NCI-H187 (cell line): ENCODE measurements at regions not wholly inside any gene's neighbourhood (a gene's known extent, or its start where the extent isn't known, plus 50 kb on each side); places are given as distances from the start of the nearest gene placed in this dataset.
"Not testable (repeated sequence)": the region's sequence is repeated elsewhere in the genome, so short reads cannot be mapped to it uniquely, and the experiment has no call there.

Experiments used
- DNase-seq, 2 experiments: peaks; one replicate each; lab custom pipeline; 2025; lab: John Stamatoyannopoulos, UW

DNA sequence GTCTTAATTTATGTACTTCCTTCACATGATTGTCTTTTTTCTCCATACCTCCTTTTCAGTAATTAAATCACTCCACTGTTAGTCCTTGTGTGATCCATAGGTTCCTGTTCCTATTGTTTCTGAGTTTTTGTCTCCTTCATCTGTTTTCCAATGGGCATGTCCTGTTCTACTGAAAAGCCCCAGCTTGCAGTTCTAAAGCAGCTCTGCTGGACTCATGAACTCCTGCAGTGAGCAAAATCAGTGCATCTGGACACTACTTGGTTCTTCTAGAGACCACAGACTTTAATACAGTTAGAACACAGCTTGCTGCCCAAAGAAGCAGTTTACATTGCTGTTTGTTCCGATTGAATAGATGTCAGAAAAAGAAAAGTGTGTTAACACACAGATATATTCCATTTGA lies 593.3 kb upstream of the HS3ST5 start:
- DNase-seq: no peak

DNA sequence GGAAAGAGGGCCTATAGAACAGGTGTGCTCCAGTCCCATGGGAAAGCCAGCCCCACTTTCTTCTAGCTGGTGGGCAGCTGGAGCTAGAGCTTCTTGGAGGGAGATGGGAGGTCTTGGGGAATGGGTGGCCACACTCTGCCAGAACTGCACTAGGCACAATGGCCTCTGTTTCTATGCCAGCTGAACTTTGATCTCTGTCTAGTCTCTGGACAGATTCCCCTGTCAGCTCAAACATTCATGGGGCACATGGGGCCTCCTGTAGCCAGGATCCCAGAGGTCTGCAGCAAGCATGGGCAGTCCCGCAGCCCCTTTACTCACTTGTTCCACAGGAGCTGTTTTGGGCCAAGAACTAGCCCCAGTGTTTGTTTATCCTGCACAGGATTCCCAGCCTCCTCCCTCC lies 591.3 kb upstream of the HS3ST5 start:
- DNase-seq: no peak

DNA sequence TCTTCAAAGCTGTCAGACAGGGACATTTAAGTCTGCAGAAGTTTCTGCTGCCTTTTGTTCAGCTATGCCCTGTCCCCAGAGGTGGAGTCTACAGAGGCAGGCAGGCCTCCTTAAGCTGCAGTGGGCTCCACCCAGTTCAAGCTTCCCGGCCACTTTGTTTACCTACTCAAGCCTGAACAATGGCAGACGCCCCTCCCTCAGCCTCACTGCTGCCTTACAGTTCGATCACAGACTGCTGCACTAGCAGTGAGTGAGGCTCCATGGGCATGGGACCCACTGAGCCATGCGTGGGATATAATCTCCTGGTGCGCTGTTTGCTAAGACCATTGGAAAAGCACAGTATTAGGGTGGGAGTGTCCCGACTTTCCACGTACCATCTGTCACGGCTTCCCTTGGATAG lies 585.9 kb upstream of the HS3ST5 start:
- not testable (repeated sequence) for DNase-seq

DNA sequence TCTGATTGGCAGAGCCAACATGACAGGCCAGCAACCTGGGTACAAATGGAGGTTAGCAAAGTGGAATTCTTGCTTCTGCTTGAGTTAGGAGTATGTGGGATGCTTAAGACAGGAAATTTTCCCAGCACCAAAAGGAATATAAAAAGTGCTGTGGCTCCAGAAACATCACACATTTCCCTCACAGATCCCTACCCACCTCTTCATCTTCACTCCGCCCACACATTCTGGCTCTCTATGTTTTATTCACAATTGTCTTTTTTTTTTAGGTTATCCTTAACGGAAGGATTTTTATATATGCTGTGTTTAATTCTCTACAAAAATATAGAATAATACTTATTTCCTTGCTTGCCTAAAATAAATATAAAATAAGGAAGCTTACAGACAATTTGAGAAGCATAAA lies 563.3 kb upstream of the HS3ST5 start:
- DNase-seq: no peak

DNA sequence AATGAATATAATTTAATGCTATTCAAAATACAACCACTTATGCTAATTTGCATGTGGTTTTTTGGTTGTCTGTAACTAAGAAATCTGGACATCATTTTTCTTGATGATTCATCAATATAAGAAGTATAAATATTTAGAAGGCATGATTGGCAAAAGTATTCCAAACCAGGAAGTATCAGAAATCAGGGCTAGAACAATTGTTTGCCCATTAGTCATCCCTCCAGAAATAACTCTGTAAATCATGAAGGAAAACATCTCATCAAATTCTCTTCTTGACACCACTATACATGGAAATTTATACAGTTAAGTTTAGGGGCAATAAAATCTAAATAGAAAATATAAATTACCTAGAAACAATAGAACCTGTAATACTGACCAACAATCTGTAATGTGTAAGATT lies 554.7 kb upstream of the HS3ST5 start:
- no peak for DNase-seq

DNA sequence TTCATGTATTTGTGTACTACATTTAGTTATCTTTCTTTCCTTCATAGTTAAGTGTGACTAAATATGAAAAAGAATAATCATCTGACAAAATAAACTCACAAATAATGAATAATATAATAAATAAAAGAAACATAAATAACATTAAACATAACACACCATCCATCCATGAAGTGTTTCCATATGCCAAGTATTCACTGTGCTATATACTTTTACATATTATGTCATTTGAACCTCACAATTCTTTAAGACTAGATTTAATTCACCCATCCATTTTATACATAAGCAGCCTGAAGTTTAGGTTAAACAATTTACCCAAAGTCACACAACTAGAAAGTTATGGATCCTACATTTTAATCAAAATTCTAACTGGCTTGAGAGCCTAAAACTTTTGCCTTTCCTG lies 549.4 kb upstream of the HS3ST5 start:
- no peak for DNase-seq

DNA sequence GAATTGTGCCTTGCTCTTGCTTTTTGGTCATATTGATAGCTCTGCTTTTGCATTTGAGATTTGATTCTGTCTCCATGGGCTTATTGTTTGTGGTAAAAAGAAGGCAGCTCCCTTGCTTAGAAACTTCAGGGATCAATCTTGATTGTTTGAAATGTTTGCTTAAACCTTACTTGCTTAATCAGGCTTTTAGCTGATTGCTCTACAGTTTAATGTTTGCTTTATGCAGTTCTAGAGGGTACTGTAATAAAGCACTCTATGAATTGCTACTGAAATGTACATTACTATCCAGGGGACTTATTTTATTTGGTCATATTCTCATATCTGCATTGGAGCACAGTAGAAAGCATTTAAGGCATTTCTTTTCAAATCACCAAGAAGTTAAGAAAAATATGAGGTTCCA lies 545.4 kb upstream of the HS3ST5 start:
- DNase-seq: no peak

DNA sequence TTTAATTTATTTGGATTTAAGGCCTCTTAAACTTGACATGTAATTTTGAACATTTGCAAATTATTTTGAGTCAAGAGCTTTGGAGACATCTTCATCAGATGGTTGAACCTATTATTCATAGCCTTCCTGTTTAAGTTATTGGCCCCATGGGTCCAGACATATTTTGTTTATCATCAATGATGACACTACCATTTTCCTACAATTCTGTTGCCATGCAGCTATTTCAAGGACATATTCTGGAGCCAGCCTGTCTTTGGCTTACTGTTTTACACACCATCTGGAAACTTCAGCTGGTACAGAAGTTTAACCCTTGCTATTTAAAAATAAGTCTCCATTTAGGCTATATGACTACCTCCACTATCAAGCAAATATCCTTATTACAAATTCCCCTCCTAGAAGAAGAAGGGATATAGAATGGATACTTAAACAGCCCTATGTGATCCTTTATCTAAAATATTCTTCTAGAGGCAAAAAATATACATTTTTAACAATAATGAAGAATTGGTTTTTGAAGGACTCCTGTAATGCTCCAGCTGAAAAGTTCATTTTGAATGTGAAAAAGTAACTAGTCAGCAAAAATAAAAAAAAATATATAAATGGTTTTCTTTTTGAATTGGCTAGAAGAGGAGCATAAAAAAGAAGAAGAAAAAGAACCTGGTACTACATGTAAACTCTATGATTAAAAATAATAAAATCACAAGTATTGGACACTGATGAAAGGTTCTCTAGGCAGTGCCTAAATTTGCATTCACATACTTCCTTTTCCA lies 544.0 kb upstream of the HS3ST5 start:
- no peak for DNase-seq

DNA sequence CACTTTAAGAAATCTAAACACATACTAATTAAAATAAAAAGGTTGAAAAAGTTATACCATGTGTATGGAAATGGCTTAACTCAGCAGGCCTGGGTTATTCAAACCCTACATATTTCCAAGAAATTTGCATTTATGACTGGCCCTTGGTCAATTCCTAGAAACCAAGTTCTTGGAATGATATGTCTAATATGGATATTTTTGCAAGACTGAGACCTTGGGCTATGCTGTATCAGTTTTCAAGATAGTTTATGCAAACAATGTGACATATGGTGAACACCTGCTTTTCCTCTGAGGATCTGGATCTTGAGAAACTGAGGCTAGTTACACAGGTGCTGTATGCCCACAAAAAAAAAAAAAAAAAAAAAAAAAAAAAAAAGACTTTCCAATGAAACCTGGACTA lies 536.9 kb upstream of the HS3ST5 start:
- no peak for DNase-seq

DNA sequence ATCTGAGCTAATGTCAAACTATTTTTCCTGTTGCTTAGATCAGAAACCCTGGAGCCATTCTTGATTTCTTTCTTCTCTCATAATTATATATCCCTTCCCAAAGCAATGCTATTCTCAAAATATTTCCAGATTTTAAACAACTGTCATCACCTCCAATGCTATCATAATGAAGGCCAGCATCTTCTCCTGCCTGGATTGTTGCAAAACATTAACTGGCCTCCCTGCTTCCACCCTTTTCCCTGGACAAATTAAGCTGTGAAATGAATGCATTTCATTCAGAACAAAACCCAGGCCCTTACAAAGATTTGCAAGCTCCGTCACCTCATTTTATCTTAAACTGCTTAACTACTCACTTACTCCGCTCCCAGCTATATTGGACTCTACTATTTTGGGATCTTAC lies 535.3 kb upstream of the HS3ST5 start:
- DNase-seq: no peak

DNA sequence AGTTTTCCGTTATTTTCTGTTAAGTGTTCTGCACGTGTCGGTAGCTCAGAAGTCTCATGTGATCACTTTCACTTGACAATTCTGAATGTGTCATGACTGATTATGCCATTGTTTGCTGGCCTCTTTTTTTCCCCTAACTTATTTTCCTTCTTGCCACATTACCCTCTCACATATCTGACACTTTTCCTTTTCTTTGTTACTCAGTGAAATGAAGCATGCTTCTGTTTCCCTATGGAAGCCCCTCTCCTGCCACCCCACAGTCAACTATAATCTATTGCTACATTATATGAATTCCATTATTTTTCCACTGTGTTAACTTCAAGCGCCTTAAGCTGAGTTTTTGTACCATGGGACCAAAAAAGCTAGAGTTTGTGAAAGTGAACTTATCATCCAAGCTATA lies 531.6 kb upstream of the HS3ST5 start:
- DNase-seq: no peak

DNA sequence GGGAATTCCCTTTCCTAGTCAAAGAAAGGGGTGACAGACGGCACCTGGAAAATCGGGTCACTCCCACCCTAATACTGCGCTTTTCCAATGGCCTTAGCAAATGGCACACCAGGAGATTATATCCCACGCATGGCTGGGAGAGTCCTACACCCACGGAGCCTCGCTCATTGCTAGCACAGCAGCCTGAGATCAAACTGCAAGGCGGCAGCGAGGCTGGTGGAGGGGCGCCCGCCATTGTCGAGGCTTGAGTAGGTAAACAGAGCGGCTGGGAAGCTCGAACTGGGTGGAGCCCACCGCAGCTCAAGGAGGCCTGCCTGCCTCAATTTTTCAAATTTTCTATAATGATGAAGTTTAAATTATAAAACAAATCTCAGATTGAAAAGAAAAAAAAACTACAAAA lies 522.7 kb upstream of the HS3ST5 start:
- DNase-seq: not testable (repeated sequence)

DNA sequence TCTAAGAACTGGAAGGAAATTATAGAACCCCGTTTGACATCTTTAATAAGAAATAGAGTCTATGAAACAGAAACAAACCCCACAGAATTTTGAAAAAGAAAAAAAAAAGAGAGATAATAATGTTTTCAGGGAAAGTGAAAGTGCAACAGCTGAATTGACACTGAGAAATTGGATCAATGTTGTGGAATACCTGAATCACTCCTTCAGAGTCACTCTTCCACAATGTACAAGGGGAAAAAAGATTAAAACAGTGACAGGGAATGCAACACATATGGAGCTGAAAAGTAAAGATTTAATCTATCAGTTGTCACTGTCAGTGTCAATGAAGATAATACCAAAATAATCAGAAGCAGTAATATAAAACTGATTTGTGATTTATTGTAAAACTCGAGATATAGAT lies 520.8 kb upstream of the HS3ST5 start:
- DNase-seq: no peak

DNA sequence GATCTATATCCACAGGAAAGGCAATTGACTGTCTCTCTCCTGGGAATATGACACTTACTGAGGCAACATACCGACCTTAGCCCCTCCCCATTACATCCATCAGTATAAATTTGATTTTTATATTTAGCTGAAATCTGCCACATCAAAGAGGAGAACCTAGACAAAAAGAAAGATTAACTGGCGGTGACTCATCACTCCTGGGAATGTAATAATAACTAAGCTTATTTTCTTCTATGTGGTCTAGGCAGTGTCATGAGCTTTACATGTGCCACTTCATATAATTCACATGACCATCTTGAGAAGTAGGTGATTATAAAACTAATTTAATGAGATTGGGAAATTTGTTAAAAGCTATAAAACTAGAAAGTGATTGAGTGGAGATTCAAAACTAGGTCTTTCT lies 520.0 kb upstream of the HS3ST5 start:
- no peak for DNase-seq

DNA sequence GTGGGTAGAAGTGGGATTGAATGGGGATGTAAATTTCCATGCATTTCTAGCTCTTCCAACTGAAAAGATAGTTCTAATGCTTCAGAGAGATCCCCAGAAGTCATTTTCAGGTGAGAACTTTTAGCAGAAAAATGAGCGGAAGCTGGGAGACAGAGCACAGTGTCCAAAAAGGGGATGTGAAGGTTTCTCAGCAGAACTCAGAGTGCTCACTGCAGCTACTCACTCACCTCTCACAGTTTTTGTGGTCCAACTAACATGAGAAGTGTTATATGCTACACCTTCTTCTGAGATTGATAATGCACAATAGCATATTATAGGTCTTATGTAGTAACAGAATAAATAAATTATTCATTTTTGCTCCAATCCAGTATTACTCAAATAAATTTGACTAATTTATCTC lies 519.2 kb upstream of the HS3ST5 start:
- no peak for DNase-seq

DNA sequence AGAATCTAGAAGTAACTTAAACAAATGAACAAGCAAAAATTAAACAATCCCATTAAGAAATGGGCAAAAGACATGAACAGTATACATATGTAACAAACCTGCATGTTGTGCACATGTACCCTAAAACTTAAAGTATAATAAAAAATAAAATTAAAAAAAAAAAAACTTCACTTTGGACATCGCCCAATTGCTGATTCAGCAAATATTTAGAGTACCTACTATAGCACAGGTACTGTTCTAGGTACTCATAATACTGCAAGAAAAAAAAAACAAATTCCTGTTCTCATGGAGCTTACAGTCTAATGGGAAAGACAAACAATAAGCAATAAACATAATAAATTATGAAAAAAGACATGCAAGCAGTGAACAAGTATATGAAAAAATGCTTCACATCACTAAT lies 501.5 kb upstream of the HS3ST5 start:
- DNase-seq: no peak

DNA sequence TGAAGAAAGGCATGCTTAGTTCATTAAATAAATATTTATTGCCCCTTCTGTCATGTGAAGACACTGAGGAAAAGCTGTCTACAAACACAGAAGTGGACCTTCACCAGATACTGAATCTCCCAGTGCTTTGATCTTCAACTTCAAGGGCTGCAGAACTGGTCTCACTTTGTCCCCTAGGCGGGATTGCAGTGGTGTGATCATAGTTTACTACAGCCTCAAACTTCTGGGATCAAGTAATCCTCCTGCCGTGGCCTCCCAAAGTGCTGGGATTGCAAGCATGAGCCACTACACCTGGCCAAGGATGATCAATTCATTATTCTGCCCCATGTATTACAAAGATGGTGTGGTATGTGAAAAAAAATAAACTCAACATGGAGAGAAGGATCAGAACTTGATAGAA lies 496.2 kb upstream of the HS3ST5 start:
- no peak for DNase-seq

DNA sequence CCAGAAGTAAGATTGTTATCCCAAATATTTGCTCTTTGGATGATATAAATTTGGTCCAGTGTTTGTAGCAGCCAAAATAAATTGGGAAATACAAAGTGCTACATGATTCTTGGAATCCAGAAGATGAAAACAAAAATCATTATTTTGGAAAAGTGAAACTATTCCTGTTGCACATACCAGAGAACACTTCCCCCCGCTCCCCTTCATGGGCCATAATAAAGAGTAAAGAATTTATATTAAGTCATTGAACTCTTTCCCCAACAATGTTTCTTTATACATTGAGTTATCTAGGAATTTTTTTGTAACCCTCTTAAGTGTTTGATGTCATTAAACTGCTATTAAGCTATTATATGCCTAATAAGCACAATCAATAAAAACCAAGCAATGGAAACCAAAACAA lies 490.4 kb upstream of the HS3ST5 start:
- no peak for DNase-seq

DNA sequence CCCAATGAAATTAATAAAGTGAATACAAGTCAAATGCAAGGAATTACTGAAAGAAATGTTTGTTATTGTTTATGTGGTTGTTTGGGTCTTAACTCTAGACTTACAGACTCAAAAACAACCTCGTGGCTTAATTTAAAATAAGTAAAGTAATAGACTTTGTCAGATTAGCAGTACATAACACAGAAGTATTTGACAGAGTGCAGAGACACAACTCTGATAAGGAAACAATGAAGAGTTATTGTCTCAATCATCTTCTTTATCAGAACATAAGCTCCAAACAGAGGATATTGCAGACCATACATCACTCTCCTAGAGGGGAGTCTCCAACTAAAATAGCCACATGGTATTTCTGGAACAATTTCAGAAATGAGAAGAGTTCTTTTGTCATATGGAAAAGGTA lies 487.7 kb upstream of the HS3ST5 start:
- DNase-seq: no peak

DNA sequence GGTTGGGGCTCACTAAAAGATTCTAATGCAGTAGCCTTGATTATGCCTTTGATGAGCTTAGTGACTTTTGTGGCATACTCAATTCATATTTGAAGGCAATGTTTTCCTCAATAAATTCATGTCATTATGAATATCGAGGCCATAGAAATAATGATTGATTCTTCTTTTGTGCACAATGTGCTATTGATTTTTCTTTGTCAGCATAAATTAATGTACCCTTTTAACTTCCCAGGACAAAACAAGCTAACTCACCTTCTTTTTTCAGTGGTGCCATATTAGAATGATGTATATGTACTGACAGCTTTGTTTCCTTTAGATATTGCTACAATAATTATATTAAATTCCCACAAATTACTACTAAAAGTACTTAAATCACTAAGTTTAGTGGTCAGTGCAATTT lies 484.3 kb upstream of the HS3ST5 start:
- DNase-seq: no peak

DNA sequence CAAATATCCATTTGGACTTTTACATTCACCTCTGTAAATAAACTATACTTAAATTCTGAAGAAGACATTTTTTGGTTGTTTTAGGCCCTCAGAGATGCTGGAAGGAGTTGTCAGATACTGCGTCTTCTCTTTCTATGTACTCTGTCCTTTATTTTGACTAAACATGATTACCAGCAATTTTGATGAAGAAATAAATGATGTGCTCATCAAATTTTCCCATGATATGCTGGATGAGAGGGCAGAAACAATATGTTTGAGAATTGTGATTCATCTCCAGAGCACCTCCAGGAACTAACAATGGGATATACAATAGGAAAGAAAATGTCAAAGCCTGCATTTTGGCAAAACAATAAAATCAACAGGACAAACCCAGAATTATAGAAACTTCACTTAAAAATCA lies 481.6 kb upstream of the HS3ST5 start:
- DNase-seq: no peak

DNA sequence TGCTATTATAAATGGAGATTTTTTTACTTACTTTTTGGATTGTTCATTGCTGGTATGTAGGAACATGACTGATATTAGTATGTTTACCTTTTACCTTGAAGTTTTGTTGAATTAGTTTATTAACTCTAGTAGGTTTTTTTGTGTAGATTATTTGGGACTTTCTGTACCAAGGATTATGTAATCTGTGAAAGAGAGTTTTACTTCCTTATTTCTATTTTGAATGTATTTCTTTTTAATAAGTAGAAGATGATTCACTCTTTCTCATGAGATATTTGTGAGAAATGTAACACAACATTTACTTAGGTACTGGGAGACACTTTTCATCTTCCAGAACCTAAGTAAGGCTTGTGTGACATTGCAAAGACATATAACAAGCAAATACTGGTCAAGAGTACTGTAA lies 473.9 kb upstream of the HS3ST5 start:
- DNase-seq: no peak

DNA sequence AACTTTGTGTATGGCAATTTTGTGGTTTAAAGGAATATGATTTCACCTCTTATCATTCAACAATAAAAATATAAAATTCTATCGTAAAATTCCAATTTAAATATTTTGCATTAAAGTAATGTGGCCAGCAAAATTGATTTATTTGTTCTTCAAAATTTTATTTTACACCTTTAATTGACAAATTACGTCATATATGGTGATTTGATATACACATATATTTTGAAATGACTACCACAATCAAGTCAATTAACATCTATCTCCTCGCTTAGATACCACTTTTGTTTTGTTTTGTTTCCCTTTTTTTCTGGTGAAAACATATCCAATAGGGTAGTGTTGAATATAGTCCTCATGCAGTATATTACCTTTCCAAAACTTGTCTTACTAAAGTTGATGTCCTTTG lies 467.6 kb upstream of the HS3ST5 start:
- DNase-seq: no peak

DNA sequence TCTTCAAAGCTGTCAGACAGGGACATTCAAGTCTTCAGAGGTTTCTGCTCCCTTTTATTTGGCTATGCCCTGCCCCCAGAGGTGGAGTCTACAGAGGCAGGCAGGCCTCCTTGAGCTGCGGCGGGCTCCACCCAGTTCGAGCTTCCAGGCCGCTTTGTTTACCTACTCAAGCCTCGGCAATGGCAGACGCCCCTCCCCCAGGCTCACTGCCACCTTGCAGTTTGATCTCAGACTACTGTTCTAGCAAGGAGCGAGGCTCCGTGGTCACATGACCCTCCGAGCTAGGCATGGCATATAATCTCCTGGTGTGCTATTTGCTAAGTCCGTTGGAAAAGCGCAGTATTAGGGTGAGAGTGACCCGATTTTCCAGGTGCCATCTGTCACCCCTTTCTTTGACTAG lies 462.6 kb upstream of the HS3ST5 start:
- DNase-seq: not testable (repeated sequence)

DNA sequence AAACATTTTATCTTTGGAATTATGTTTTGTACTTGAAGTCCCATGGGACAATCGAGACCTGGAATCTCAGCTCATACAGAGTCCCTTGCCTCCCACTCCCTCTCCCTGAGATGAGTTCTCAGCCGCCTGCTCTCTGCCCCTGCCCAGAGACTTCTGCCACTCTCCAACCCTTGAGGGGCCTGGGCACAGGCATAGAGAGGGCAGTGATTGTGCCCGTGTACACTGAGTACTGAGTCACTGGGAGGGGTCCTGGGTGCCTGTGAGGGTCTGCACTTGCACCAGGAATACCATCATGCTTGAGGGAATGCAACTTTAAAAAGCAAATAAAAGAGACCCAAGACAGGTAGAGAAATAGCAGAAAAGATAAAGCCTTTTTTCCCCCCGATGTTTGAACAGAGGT lies 453.8 kb upstream of the HS3ST5 start:
- DNase-seq: no peak
